A673 (cell line): ENCODE measurements at regions not wholly inside any gene's neighbourhood (a gene's known extent, or its start where the extent isn't known, plus 50 kb on each side); places are given as distances from the start of the nearest gene placed in this dataset.

ENCODE experiments used
- CTCF ChIP-seq: fragments of 300-800, 200-600 bp; sonication (generic); conservative IDR thresholded peaks from 2 replicates; pipeline ENCODE4 v1.5.1; 2017; ENCODE audit warnings: low read depth, mild to moderate bottlenecking, antibody characterized with exemption, low read length, moderate library complexity, mixed read lengths
- EZH2 ChIP-seq: fragments of 200-600 bp; sonication (generic); IDR thresholded peaks from 2 replicates; pipeline ENCODE4 v1.6.1; 2017; ENCODE audit warnings: borderline replicate concordance, low read depth, mild to moderate bottlenecking, mixed read lengths, antibody characterized with exemption, low read length; ENCODE audit not compliant: poor library complexity, severe bottlenecking

- TF ChIP-seq EZH2 (no peak), CTCF (no peak)
Measured at GRCh38 chr1:192496369-192497056, 79.1 kb upstream of the RGS1 start.
